ENCODE measurements at regions not wholly inside any gene's neighbourhood (a gene's known extent, or its start where the extent isn't known, plus 50 kb on each side); places are given as distances from the start of the nearest gene placed in this dataset.

- no peak for TF ChIP-seq CTCF (IDR thresholded peaks at IDR 0.05; ENCODE audit: insufficient read depth, low read length, severe bottlenecking)
- no peak for FAIRE-seq
- DNase-seq (ENCODE audit: low read depth): no peak
- Histone ChIP-seq H3K27me3 (ENCODE audit: control insufficient read depth, insufficient read depth, low read length) (no peaks in the 10 kb centered on the region), H3K36me3 (ENCODE audit: control insufficient read depth, insufficient read depth, low read length) (no peaks in the 10 kb centered on the region), H3K4me3 (ENCODE audit: low read depth, low read length) (no peak overlapping the region)
Observed at GRCh38 chr3:64748244-64748904, 60.6 kb upstream of the ADAMTS9 start.

GRCh38 chr3:64747679-64748078 lies 59.9 kb upstream of the ADAMTS9 start:
- TF ChIP-seq CTCF (IDR thresholded peaks at IDR 0.05; ENCODE audit: insufficient read depth, low read length, severe bottlenecking): no peak
- H3K4me3 ChIP-seq (ENCODE audit: low read depth, low read length): no peak overlapping the region
- FAIRE-seq (no peak), DNase-seq (ENCODE audit: low read depth) (no peak)
- H3K36me3 ChIP-seq (ENCODE audit: control insufficient read depth, insufficient read depth, low read length): no peaks in the 10 kb centered on the region
- no peaks in the 10 kb centered on the region for H3K27me3 ChIP-seq (ENCODE audit: control insufficient read depth, insufficient read depth, low read length)

DNA sequence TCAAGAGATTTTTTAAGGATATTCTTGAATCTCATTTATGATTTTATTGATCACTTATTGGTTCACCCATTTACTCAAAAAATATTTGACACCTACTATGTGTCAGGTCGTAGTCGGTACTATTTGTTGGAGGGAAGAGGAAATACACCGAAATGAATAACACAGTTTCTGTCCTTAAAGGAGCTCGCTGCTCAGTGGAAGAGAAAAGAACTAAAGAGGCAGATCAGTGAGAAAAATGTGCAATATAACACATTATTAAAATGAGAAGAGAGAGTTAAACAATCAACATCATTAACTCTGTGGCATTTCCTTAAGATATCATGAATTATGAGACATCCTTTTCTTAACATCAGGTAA lies 56.1 kb upstream of the ADAMTS9 start:
- H3K4me3 ChIP-seq (ENCODE audit: low read depth, low read length): no peak overlapping the region
- no peaks in the 10 kb centered on the region for H3K36me3 ChIP-seq (ENCODE audit: control insufficient read depth, insufficient read depth, low read length)
- H3K27me3 ChIP-seq (ENCODE audit: control insufficient read depth, insufficient read depth, low read length): no peaks in the 10 kb centered on the region
- TF ChIP-seq CTCF (IDR thresholded peaks at IDR 0.05; ENCODE audit: insufficient read depth, low read length, severe bottlenecking): no peak
- DNase-seq (ENCODE audit: low read depth) (no peak), FAIRE-seq (no peak)

- DNase-seq (ENCODE audit: low read depth): no peak
Observed at GRCh38 chr3:64743156-64743886, 55.5 kb upstream of the ADAMTS9 start.

GRCh38 chr3:64741341-64741740 lies 53.5 kb upstream of the ADAMTS9 start:
- Histone ChIP-seq H3K27me3 (ENCODE audit: control insufficient read depth, insufficient read depth, low read length) (no peaks in the 10 kb centered on the region), H3K36me3 (ENCODE audit: control insufficient read depth, insufficient read depth, low read length) (no peaks in the 10 kb centered on the region), H3K4me3 (ENCODE audit: low read depth, low read length) (no peak overlapping the region)
- DNase-seq (ENCODE audit: low read depth): no peak
- FAIRE-seq: no peak
- TF ChIP-seq CTCF (IDR thresholded peaks at IDR 0.05; ENCODE audit: insufficient read depth, low read length, severe bottlenecking): no peak

More at GRCh38 chr3:64743156-64743886, 55.5 kb upstream of the ADAMTS9 start:
- Histone ChIP-seq H3K36me3 (ENCODE audit: control insufficient read depth, insufficient read depth, low read length) (no peaks in the 10 kb centered on the region), H3K27me3 (ENCODE audit: control insufficient read depth, insufficient read depth, low read length) (no peaks in the 10 kb centered on the region), H3K4me3 (ENCODE audit: low read depth, low read length) (no peak overlapping the region)
- FAIRE-seq: no peak
- TF ChIP-seq CTCF (IDR thresholded peaks at IDR 0.05; ENCODE audit: insufficient read depth, low read length, severe bottlenecking): no peak

All from bronchial epithelial cell (primary cell).